GM19463 (cell line): ENCODE measurements at regions not wholly inside any gene's neighbourhood (a gene's known extent, or its start where the extent isn't known, plus 50 kb on each side); places are given as distances from the start of the nearest gene placed in this dataset.

Experiments
- ATAC-seq: cut with Tn5 transposase; IDR thresholded peaks from one replicate; pipeline ENCODE4 v1.9.1; 2021; ENCODE audit warnings: mild to moderate bottlenecking, moderate library complexity; ENCODE audit not compliant: unreplicated experiment

GRCh38 chr14:83312511-83312910 is 1778.9 kb upstream of the SEL1L start:
- no peak for ATAC-seq

GRCh38 chr14:83314764-83315163 is 1781.1 kb upstream of the SEL1L start:
- ATAC-seq, result no peak

- no peak for ATAC-seq
Measured at GRCh38 chr14:83316356-83316755, 1782.7 kb upstream of the SEL1L start.

GRCh38 chr14:83320837-83321236 is 1787.2 kb upstream of the SEL1L start:
- ATAC-seq, result no peak

- no peak for ATAC-seq
Measured at GRCh38 chr14:83331513-83331912, 1797.9 kb upstream of the SEL1L start.

- ATAC-seq, result no peak
Measured at GRCh38 chr14:83342590-83342989, 1808.9 kb upstream of the SEL1L start.

- no peak for ATAC-seq
Measured at GRCh38 chr14:83347874-83348273, 1814.2 kb upstream of the SEL1L start.

- no peak for ATAC-seq
Measured at GRCh38 chr14:83355609-83356008, 1822.0 kb upstream of the SEL1L start.

- no peak for ATAC-seq
Measured at GRCh38 chr14:83356080-83356479, 1822.4 kb upstream of the SEL1L start.

- ATAC-seq, result no peak
Measured at GRCh38 chr14:83372271-83372670, 1838.6 kb upstream of the SEL1L start.

- ATAC-seq, result no peak
Measured at GRCh38 chr14:83379436-83379835, 1845.8 kb upstream of the SEL1L start.

GRCh38 chr14:83384253-83384652 is 1850.6 kb upstream of the SEL1L start:
- no peak for ATAC-seq

- no peak for ATAC-seq
Measured at GRCh38 chr14:83395321-83395720, 1861.7 kb upstream of the SEL1L start.

GRCh38 chr14:83416476-83416875 is 1882.8 kb upstream of the SEL1L start:
- ATAC-seq, result no peak

- no peak for ATAC-seq
Measured at GRCh38 chr14:83419420-83419819, 1885.8 kb upstream of the SEL1L start.

- no peak for ATAC-seq
Measured at GRCh38 chr14:83421711-83422110, 1888.1 kb upstream of the SEL1L start.

GRCh38 chr14:83425138-83425537 is 1891.5 kb upstream of the SEL1L start:
- no peak for ATAC-seq

GRCh38 chr14:83425706-83426105 is 1892.1 kb upstream of the SEL1L start:
- no peak for ATAC-seq

- ATAC-seq, result no peak
Measured at GRCh38 chr14:83433618-83434017, 1900.0 kb upstream of the SEL1L start.

- no peak for ATAC-seq
Measured at GRCh38 chr14:83441801-83442200, 1908.1 kb upstream of the SEL1L start.

- ATAC-seq, result no peak
Measured at GRCh38 chr14:83455561-83455960, 1921.9 kb upstream of the SEL1L start.

- ATAC-seq, result no peak
Measured at GRCh38 chr14:83461521-83461920, 1927.9 kb upstream of the SEL1L start.

- no peak for ATAC-seq
Measured at GRCh38 chr14:83462759-83463158, 1929.1 kb upstream of the SEL1L start.
